ENCODE measurements at regions not wholly inside any gene's neighbourhood (a gene's known extent, or its start where the extent isn't known, plus 50 kb on each side); places are given as distances from the start of the nearest gene placed in this dataset.

- no peaks in the 10 kb centered on the region for H3K27me3 ChIP-seq
- no peak for DNase-seq (ENCODE audit: low spot score)
- no peaks in the 10 kb centered on the region for H3K9me3 ChIP-seq
- H3K4me3 ChIP-seq = no peak overlapping the region
- peaks cover 0 to 20% of the 10 kb centered on the region in 2 donors for H3K4me1 ChIP-seq
- H3K36me3 ChIP-seq = no peaks in the 10 kb centered on the region
- no peak for TF ChIP-seq CTCF (IDR thresholded peaks at IDR 0.05)
- peak overlapping the region in 1 of 2 donors; percentile 59 for H3K27ac ChIP-seq
Measured at GRCh38 chr14:34104489-34105397, 153.9 kb upstream of the EGLN3 start.

GRCh38 chr14:34103176-34103575, 152.3 kb upstream of the EGLN3 start:
- no peaks in the 10 kb centered on the region for H3K27me3 ChIP-seq
- H3K4me1 ChIP-seq = peaks cover 0 to 24% of the 10 kb centered on the region in 2 donors
- no peak for TF ChIP-seq CTCF (IDR thresholded peaks at IDR 0.05)
- H3K36me3 ChIP-seq = no peaks in the 10 kb centered on the region
- no peak for DNase-seq (ENCODE audit: low spot score)
- H3K4me3 ChIP-seq = no peak overlapping the region
- H3K27ac ChIP-seq = peak overlapping the region in 1 of 2 donors; percentile 59
- H3K9me3 ChIP-seq = no peaks in the 10 kb centered on the region

GRCh38 chr14:34099635-34100034, 148.8 kb upstream of the EGLN3 start:
- Histone ChIP-seq H3K4me1 (peaks cover 0 to 18% of the 10 kb centered on the region in 2 donors), H3K4me3 (no peak overlapping the region), H3K27me3 (no peaks in the 10 kb centered on the region), H3K9me3 (no peaks in the 10 kb centered on the region), H3K36me3 (no peaks in the 10 kb centered on the region), H3K27ac (no peak overlapping the region)
- no peak for DNase-seq (ENCODE audit: low spot score)
- TF ChIP-seq CTCF (IDR thresholded peaks at IDR 0.05) = no peak

GRCh38 chr14:34098985-34099349, 148.1 kb upstream of the EGLN3 start:
- H3K4me1 ChIP-seq = peaks cover 0 to 14% of the 10 kb centered on the region in 2 donors
- TF ChIP-seq CTCF (IDR thresholded peaks at IDR 0.05) = peak in 1 of 2 donors; percentile 5
- H3K27ac ChIP-seq = no peak overlapping the region
- no peak for DNase-seq (ENCODE audit: low spot score)
- H3K4me3 ChIP-seq = no peak overlapping the region
- H3K27me3 ChIP-seq = no peaks in the 10 kb centered on the region
- H3K9me3 ChIP-seq = no peaks in the 10 kb centered on the region
- no peaks in the 10 kb centered on the region for H3K36me3 ChIP-seq

- peak; percentile 23 to 70 for TF ChIP-seq CTCF (IDR thresholded peaks at IDR 0.05)
- Histone ChIP-seq H3K4me3 (no peak overlapping the region), H3K27ac (no peak overlapping the region), H3K4me1 (peaks cover 0 to 8% of the 10 kb centered on the region in 2 donors), H3K27me3 (no peaks in the 10 kb centered on the region), H3K36me3 (no peaks in the 10 kb centered on the region), H3K9me3 (no peaks in the 10 kb centered on the region)
- no peak for DNase-seq (ENCODE audit: low spot score)
Measured at GRCh38 chr14:34098045-34098984, 147.4 kb upstream of the EGLN3 start.
